Fibroblast of skin of left biceps (primary cell): ENCODE measurements at regions not wholly inside any gene's neighbourhood (a gene's known extent, or its start where the extent isn't known, plus 50 kb on each side); places are given as distances from the start of the nearest gene placed in this dataset.
"Not testable (repeated sequence)": the region's sequence is repeated elsewhere in the genome, so short reads cannot be mapped to it uniquely, and the experiment has no call there.

ENCODE experiments used
- DNase-seq, 2 experiments: peaks; one replicate each; pipeline ENCODE4 v3.0.0-alpha.2; 2013; ENCODE audit warnings: low read depth in 2 of 2

DNA sequence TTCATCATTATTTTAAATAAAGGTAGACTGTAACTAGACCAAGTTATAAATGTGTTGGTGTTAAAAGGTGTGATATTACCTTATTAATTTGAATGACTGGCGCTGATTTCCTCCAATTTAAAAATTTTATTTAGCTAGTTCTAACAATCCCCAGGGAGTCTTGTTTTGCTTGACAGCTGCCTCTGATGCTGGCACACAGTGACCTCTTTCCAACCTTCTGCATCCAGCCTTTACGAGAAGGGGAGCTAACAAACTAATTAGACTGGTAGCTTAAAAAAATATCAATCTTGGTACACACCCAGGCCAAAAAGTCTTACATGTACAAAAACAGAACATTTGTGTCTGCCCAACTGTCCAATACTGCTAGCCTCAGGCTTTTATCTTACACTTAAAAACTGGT is 51.8 kb upstream of the ENPEP start:
- no peak for DNase-seq

- DNase-seq, result no peak
These were observed 57.3 kb upstream of the ENPEP start for GRCh38 chr4:110418641-110419040.

- no peak for DNase-seq
These were observed 58.8 kb upstream of the ENPEP start for GRCh38 chr4:110417136-110417535.

DNA sequence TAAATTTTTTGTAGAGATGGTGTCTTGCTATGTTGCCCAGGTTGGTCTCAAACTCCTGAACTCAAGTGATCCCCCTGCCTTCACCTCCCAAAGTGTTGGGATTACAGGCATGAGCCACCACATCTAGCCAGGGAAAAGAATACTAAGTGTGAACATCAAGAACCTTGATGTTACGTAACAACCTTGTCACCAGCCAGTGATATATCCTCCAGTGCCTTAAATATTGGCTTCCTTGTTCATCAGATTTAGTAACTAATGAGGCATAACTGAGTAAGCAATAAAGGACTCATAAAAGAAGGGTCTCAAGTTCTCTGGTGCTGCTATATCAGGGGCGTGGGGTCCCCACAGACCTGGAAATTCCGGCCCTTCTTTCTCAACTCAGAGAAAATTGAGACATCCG is 60.5 kb upstream of the ENPEP start:
- no peak for DNase-seq

DNA sequence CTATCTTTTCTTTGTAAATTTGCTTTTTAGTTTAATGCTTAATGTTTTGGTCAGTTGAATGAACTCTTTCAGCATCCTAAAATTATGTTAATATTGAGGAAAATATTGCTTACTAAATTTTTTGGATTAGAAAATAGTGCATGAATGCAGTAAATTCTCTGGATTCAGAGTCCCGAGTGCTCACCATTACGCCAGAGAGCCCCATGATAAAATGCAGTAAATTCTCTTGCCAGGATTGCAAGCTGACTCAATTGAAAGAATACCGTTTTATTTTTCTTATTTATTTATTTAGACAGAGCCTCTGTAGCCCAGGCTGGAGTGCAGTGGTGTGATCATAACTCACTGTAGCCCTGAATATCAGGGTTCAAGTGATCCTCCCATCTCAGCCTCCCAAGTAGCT is 60.9 kb upstream of the ENPEP start:
- DNase-seq, result no peak

GRCh38 chr4:110414561-110414920 is 61.4 kb upstream of the ENPEP start:
- DNase-seq, result no peak

DNA sequence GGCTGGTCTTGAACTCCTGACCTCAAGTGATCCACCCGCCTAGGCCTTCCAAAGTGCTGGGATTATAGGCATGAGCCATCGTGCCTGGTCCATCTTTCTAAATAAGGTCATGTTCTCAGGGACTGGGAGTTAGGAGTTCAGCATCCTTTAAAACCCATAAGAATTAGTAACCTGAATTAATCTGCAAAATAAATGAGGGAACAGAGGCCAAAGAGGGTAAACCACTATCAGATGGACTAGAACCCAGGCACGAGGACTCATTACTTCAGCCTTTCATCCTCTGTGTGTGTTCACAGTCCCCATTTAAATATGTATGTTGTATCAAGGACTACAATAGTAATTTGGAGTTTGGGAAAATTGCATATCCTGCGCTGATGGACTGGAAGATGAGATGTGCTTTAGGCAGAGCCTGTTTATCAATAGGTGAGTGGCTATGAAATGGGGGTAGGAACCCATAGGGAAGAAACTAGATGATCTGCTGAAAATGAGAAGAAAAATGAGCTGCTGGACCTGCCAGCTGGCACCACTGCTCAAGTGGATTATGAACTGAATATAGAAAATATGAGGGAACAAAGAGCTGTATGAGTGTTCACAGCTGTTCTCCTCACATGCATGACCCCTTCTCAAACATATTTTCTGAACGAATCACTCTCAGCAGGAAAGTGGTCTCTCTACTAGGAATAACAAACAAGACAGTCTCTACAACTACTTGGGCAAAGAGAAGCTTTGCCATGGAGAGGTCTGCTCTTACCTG is 62.0 kb upstream of the ENPEP start:
- DNase-seq, result peak; percentile 39 to 49

- no peak for DNase-seq
These were observed 63.4 kb upstream of the ENPEP start for GRCh38 chr4:110412354-110413065.

DNA sequence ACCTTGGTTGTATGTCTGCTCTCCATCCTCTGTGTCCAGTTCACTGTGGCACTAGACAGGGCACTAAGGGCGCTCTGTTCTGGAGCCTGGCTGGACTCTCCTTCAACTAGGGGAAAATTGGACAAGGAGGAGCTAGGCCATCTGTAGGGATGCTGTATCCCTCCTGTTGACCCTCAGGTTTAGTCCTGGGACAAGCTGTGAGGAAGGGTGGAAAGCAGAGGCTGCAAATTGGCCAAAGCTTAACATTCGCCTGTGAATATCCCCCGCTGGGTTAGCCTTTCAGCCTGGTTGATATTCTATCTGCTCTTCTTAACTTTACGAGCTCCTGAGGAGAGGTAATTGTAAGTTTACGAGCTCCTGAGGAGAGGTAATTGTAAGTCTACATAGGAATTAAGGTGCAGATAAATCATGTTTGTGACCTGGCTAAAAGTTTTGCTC is 64.4 kb upstream of the ENPEP start:
- DNase-seq, result no peak

GRCh38 chr4:110410853-110411573 is 64.9 kb upstream of the ENPEP start:
- not testable (repeated sequence) for DNase-seq

DNA sequence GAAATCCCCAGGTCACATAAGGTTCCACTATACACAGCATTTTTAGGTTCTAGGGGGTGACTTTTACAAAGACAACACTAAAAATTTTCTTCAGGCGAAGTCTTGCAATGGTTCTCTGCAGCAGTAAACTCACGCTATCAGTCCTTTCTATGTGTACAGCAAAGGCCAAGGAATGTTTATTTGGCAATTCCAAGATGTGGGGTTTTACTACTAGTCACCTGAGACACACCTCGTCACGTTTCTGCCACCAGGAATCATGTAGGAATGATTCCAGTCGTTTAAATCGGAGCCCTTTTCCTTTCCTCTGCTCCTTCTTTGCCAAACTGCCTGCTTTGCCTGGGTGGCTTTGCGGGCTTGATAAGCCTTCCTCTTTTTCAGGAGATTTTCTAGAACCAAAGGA is 75.9 kb upstream of the ENPEP start:
- no peak for DNase-seq

- DNase-seq, result not testable (repeated sequence)
These were observed 76.9 kb upstream of the ENPEP start for GRCh38 chr4:110399046-110399445.

DNA sequence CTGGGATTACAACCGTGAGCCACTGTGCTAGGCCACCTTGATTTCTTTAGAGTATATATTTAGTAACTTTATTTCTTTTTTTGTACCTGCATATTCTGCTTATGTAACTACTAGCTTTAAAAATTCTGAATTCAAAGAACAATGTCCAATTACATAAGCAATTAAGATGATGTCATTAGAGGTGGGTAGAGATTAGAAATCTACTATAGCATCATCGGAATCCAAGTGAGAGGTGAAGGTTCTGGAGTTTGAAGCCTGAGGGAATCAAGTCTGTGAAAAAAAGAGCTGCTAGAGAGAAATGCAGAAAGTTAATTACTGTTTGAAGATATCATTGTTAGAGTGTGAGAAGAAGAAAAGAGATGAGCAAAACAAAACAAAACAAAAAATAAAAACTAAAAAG is 79.0 kb upstream of the ENPEP start:
- no peak for DNase-seq

DNA sequence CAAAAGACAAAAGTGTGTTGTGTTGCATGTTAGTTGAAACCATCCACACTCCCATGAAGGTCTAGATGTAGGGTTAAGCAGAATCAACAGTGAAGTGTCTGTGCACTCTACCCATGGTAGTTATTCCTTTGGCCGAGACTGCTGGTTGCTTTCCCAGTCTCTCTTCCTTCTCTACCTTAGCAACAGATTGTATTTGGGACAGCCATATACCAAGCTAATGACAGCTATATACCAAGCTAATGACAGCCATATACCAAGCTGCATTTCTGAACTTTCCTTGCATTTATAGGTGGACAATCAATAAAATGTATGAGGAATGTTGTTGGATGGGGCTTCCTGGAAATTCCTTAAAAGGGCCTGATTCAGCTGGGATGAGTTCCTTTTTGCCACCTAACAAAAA is 80.5 kb upstream of the ENPEP start:
- no peak for DNase-seq

DNA sequence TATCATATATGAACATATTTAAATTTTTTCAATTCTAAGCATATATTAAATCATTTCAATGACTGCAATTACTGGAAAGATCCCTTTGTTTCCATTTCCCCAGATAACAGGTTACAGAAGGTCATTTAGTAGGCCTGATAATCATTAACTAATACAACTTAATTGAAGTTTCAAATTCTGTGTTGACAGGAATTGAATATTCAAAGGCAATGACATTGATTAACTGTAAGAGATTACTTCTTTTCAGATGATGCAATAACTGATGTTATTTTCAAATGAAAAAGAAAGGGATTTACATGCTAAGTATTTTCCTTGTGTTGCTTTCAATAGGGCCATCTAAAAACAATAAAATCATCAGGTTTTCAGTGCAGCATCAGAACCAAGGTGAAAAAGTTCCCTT is 81.1 kb upstream of the ENPEP start:
- no peak for DNase-seq

DNA sequence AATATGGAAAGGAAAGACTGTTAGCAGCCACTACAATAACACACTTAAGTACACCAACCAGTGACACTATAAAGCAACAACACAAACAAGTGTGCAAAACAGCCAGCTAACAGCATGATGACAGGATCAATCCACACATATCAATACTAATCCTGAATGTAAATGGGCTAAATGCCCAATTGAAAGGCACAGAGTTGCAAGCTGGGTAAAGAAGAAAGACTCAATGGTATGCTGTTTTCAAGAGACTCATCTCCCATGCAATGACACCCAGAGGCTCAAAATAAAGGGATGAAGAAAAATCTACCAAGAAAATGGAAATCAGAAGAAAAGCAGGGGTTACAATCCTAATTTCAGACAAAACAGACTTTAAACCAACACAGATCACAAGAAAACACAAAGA is 94.2 kb upstream of the ENPEP start:
- DNase-seq, result no peak

DNA sequence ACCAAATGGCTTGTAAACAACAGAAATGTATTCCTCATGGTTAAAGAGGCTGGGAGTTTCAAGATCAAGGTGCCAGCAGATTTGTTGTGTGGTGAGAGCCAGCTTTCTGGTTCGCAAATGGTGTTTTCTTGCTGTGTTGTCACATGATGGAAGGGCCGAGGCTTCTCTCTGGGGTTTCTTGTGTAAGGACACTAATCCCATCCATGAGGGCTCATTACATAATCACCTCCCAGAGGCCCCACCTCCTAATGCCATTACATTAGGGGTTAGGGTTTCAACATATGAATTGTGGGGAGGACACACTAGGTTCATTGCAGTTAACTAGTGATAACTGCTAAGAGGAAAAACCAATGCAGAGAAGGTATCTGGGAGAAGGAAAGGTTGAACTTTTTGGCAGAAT is 103.5 kb upstream of the ENPEP start:
- no peak for DNase-seq

- no peak for DNase-seq
These were observed 104.8 kb upstream of the ENPEP start for GRCh38 chr4:110371016-110371770.

- DNase-seq, result no peak
These were observed 107.5 kb upstream of the ENPEP start for GRCh38 chr4:110368409-110368808.

DNA sequence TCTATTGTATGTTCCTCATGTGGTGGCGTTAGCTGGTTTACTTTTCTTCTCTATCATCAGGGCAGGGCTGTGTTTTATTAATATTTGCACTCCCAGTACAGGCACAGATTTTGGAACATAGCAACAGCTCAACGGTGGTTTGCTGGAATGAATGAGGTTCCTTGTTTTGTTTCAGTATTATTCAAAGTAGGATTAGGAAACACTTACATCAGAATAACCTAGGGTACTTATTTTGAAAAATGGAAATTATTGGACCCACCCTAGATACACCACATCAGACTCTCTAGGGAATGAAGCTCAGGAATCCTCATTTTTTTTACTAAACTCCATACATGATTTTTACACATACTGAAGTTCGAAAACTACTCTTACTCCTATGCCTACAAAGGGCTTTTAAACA is 108.8 kb upstream of the ENPEP start:
- DNase-seq, result no peak

- DNase-seq, result no peak
These were observed 110.2 kb upstream of the ENPEP start for GRCh38 chr4:110365761-110366160.

GRCh38 chr4:110364911-110365520 is 110.9 kb upstream of the ENPEP start:
- no peak for DNase-seq
